B cell (primary cell): ENCODE measurements at regions not wholly inside any gene's neighbourhood (a gene's known extent, or its start where the extent isn't known, plus 50 kb on each side); places are given as distances from the start of the nearest gene placed in this dataset.

Source experiments
- ATAC-seq: fragments of 200-7000 bp; cut with Tn5 transposase; one replicate; pipeline ENCODE4 v1.10.0; 2021; ENCODE audit warnings: low read depth, mild to moderate bottlenecking, moderate number of reproducible peaks, moderate library complexity
- CTCF ChIA-PET: fragments of 350-600 bp; sonication (Branson Sonifier 250); formaldehyde crosslinking; loops from one replicate; lab custom pipeline; 2021; ENCODE audit warnings: antibody characterized with exemption, inconsistent platforms; lab: Charles Lee
- POLR2A ChIA-PET: fragments of 350-600 bp; sonication (Branson Sonifier 250); formaldehyde crosslinking; loops from one replicate; lab custom pipeline; 2021; ENCODE audit warnings: antibody characterized with exemption; lab: Charles Lee
- DNase-seq: peaks from one replicate; pipeline ENCODE4 v3.0.0; 2013
- H2AFZ ChIP-seq: 2 replicates; pipeline ENCODE4 v1.6.1; 2012; ENCODE audit warnings: mild to moderate bottlenecking, low read depth, low read length; ENCODE audit not compliant: insufficient read depth, poor library complexity, severe bottlenecking
- H3K27ac ChIP-seq, 2 donors: 1 replicate in 1 of 2; 2 replicates in 1 of 2; pipeline ENCODE4 v1.5.1; 2012 to 2013; ENCODE audit warnings: low read length in 2 of 2, mild to moderate bottlenecking in 2 of 2, moderate library complexity in 1 of 2
- H3K27me3 ChIP-seq, 4 experiments: fragments of 200-600 bp in 1 of 4; sonication (generic) in 1 of 4; replicated peaks in 1 of 4; 1 replicate in 2 of 4; 2 replicates in 2 of 4; pipeline versions ENCODE4 v1.6.1 to v1.7.0; 2013 to 2016; ENCODE audit warnings: low read length in 3 of 4, mild to moderate bottlenecking in 2 of 4, mixed read lengths in 1 of 4, moderate library complexity in 1 of 4; ENCODE audit not compliant: insufficient read depth in 4 of 4, control insufficient read depth in 3 of 4; ENCODE audit errors: control extremely low read depth in 1 of 4
- H3K36me3 ChIP-seq, 2 experiments: replicated peaks in 1 of 2; 1 replicate in 1 of 2; 2 replicates in 1 of 2; pipeline versions ENCODE4 v1.6.1 to v1.7.1; 2013; ENCODE audit warnings: low read length in 1 of 2; ENCODE audit not compliant: insufficient read depth in 2 of 2, control insufficient read depth in 1 of 2; ENCODE audit errors: control extremely low read depth in 1 of 2, extremely low read depth in 1 of 2
- H3K4me1 ChIP-seq, 2 donors: fragments of 200-600 bp in 1 of 2; sonication (generic) in 1 of 2; 1 replicate in 1 of 2; 2 replicates in 1 of 2; pipeline versions ENCODE4 v1.5.1 to v1.6.1; 2013 to 2017; ENCODE audit warnings: low read length in 2 of 2; ENCODE audit not compliant: control insufficient read depth in 2 of 2, insufficient read depth in 2 of 2
- H3K4me2 ChIP-seq: replicated peaks from 2 replicates; pipeline ENCODE3; 2012; ENCODE audit warnings: mild to moderate bottlenecking, low read depth, low read length; ENCODE audit not compliant: poor library complexity, severe bottlenecking
- H3K4me3 ChIP-seq, 5 experiments: fragments of 200-600 bp in 1 of 5; sonication (generic) in 1 of 5; 1 replicate in 3 of 5; 2 replicates in 2 of 5; pipeline versions ENCODE4 v1.5.1 to v1.7.0; 2011 to 2016; ENCODE audit warnings: low read length in 4 of 5, mild to moderate bottlenecking in 4 of 5, low read depth in 2 of 5, control low read depth in 1 of 5, moderate library complexity in 1 of 5; ENCODE audit not compliant: insufficient read depth in 1 of 5; ENCODE audit errors: control extremely low read depth in 1 of 5, extremely low read depth in 1 of 5
- H3K79me2 ChIP-seq: fragments of 200-600 bp; sonication (generic); one replicate; pipeline ENCODE4 v1.6.0; 2016; ENCODE audit warnings: low read length; ENCODE audit not compliant: control insufficient read depth, insufficient read depth
- H3K9ac ChIP-seq: fragments of 200-600 bp; sonication (generic); 2 replicates; pipeline ENCODE4 v1.6.1; 2017; ENCODE audit warnings: mild to moderate bottlenecking, low read length, moderate library complexity
- H3K9me3 ChIP-seq, 3 donors: one replicate each; pipeline versions ENCODE4 v1.6.1 to v1.7.1; 2013; ENCODE audit warnings: low read length in 2 of 3; ENCODE audit not compliant: control insufficient read depth in 2 of 3, insufficient read depth in 1 of 3; ENCODE audit errors: control extremely low read depth in 1 of 3
- H4K20me1 ChIP-seq: 2 replicates; pipeline ENCODE4 v1.6.0; 2012; ENCODE audit warnings: mild to moderate bottlenecking, low read length; ENCODE audit not compliant: insufficient read depth, control insufficient read depth, poor library complexity, severe bottlenecking
- H3K27ac Mint-ChIP-seq: one replicate; pipeline ENCODE4 v1.8.0; 2021; ENCODE audit warnings: mixed read lengths
- H3K27me3 Mint-ChIP-seq: one replicate; pipeline ENCODE4 v1.8.0; 2021; ENCODE audit warnings: mixed read lengths
- H3K4me1 Mint-ChIP-seq: one replicate; pipeline ENCODE4 v1.8.0; 2021; ENCODE audit warnings: mixed read lengths
- H3K4me3 Mint-ChIP-seq: one replicate; pipeline ENCODE4 v1.8.0; 2021; ENCODE audit warnings: mixed read lengths
- H3K9me3 Mint-ChIP-seq: one replicate; pipeline ENCODE4 v1.8.0; 2022; ENCODE audit warnings: mixed read lengths; ENCODE audit not compliant: insufficient read depth
- CTCF ChIP-seq: fragments of 200-600 bp; IDR thresholded peaks from one replicate; pipeline ENCODE4 v1.8.0; 2022; ENCODE audit warnings: antibody characterized with exemption, mild to moderate bottlenecking
- EZH2 ChIP-seq: IDR thresholded peaks from 2 replicates; pipeline ENCODE4 v1.6.1; 2012; ENCODE audit warnings: borderline replicate concordance, low read depth, mild to moderate bottlenecking, moderate library complexity, low read length; ENCODE audit not compliant: insufficient read depth, poor library complexity, severe bottlenecking
- WGBS: methylation state at CpG from one replicate; pipeline ENCODE4 v1.1.5; 2013; ENCODE audit warnings: missing lambda C conversion rate; ENCODE audit not compliant: insufficient coverage; 5-methylcytosine and 5-hydroxymethylcytosine counted together
- intact Hi-C: fragments of 100-400 bp; cut with micrococcal nuclease; formaldehyde crosslinking; loops from one replicate; pipeline ENCODE4 v1.10.0; 2022

DNA sequence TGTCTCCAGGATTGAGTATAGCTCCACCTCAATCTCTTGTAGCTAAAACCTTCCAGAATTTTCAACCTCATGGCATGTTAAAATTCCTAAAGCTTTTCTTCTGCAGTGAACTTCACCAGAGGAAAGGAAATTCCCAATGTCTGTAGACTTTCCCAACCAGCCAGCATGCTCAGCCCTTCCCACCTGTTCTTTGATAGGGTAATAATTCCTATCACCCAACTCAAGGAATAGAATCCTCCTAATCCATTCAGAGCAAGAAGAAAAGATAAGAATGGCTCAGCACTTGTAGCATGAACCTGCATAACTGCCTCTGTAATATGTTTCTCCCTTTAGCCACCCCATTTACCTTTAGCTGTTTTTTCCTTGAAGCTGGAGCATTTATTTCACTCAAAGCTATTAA is 301.8 kb upstream of the GADL1 start:
- no peak overlapping the region for H3K27ac Mint-ChIP-seq
- Histone ChIP-seq H3K36me3 (no peaks in the 10 kb centered on the region), H3K9me3 (no peaks in the 10 kb centered on the region), H2AFZ (no peak overlapping the region), H4K20me1 (no peaks in the 10 kb centered on the region), H3K9ac (no peak overlapping the region), H3K4me1 (no peaks in the 10 kb centered on the region), H3K79me2 (no peaks in the 10 kb centered on the region), H3K4me3 (no peak overlapping the region), H3K27me3 (peaks cover 0 to 3% (median 0%) of the 10 kb centered on the region in 4 experiments), H3K27ac (no peak overlapping the region), H3K4me2 (no peak overlapping the region)
- no peak for ATAC-seq
- no peak for DNase-seq
- CTCF ChIA-PET, result interaction anchor here (0.9 kb wide), 1 partner anchor 10 kb away, joined by 3 read pairs; no protein-coding TSS in a partner anchor
- H3K27me3 Mint-ChIP-seq, result no peaks in the 10 kb centered on the region
- TF ChIP-seq EZH2 (no peak), CTCF (no peak)
- H3K9me3 Mint-ChIP-seq, result no peaks in the 10 kb centered on the region
- no peaks in the 10 kb centered on the region for H3K4me1 Mint-ChIP-seq
- intact Hi-C loops, result no loop called here
- POLR2A ChIA-PET, result no interaction called here
- no peak overlapping the region for H3K4me3 Mint-ChIP-seq

- Histone ChIP-seq H3K79me2 (no peaks in the 10 kb centered on the region), H3K9ac (no peak overlapping the region), H3K36me3 (no peaks in the 10 kb centered on the region), H3K9me3 (no peaks in the 10 kb centered on the region), H3K4me3 (no peak overlapping the region), H3K27ac (no peak overlapping the region), H3K27me3 (peaks cover 0 to 3% (median 0%) of the 10 kb centered on the region in 4 experiments), H3K4me1 (no peaks in the 10 kb centered on the region), H4K20me1 (no peaks in the 10 kb centered on the region), H3K4me2 (no peak overlapping the region), H2AFZ (no peak overlapping the region)
- TF ChIP-seq CTCF (no peak), EZH2 (no peak)
- ATAC-seq (no peak), DNase-seq (no peak)
- intact Hi-C loops, result no loop called here
- Mint-ChIP-seq H3K27ac (no peak overlapping the region), H3K9me3 (no peaks in the 10 kb centered on the region), H3K4me3 (no peak overlapping the region), H3K4me1 (no peaks in the 10 kb centered on the region), H3K27me3 (no peaks in the 10 kb centered on the region)
- WGBS, result 94% methylated on average over 2 of the region's 7 CpGs
- ChIA-PET POLR2A (no interaction called here), CTCF (interaction anchor here (0.9 kb wide), 1 partner anchor 9 kb away, joined by 3 read pairs; no protein-coding TSS in a partner anchor)
Measured at GRCh38 chr3:31196881-31197364, 302.5 kb upstream of the GADL1 start.
